Left kidney (tissue), 1 donor: ENCODE measurements at regions not wholly inside any gene's neighbourhood (a gene's known extent, or its start where the extent isn't known, plus 50 kb on each side); places are given as distances from the start of the nearest gene placed in this dataset.
"Not testable (repeated sequence)": the region's sequence is repeated elsewhere in the genome, so short reads cannot be mapped to it uniquely, and the experiment has no call there.

ENCODE experiments used
- DNase-seq: peaks from one replicate; pipeline ENCODE4 v3.0.0-alpha.2; 2013

DNA sequence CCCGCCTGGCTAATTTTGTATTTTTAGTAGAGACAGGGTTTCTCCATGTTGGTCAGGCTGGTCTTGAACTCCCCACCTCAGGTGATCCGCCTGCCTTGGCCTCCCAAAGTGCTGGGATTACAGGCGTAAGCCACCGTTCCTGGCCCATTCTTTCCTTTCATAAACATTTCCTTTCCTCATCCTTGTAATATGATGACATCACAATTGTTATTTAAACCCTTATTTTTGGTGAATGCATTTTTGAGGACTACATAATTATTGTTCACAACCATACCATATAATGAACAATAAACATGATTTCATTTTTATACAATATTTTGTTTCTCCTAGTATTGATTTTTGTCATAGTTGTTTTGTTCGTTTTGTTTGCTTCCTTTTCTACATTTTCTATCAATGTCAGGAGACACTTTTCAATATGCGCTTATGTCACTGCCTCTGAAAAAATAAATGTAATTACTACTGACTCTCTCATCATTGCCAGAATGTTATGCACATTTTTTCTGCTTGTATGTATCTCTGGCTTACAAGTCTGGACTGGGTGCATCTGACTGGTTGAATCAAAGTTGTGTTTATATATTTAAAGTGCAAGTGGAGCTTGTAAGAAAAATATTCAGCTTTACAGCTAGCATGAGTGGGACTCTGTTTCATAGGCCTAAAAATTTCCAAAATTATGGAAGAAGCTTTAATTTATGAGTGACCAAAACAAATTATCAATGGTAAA, 2286.3 kb upstream of the RAG2 start:
- no peak for DNase-seq

DNA sequence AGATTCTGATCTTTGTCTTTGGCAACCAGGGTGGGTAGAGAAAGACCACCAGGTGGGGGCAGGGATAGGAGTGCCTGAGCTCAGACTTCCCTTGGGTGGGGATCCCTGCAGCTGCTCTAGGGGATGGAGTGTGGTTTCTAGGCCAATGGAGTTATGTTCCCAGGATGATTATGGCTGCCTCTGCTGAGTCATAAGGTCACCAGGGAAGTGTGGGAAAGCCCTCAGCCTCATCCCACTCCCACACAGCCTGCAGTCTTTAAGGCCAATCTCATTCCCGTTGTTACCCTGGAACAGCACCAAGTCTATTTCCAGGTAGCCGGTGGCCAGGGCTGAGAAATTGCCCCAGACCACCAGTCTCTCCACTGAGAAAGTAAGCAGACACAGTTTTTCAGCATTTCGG, 2269.3 kb upstream of the RAG2 start:
- no peak for DNase-seq

DNA sequence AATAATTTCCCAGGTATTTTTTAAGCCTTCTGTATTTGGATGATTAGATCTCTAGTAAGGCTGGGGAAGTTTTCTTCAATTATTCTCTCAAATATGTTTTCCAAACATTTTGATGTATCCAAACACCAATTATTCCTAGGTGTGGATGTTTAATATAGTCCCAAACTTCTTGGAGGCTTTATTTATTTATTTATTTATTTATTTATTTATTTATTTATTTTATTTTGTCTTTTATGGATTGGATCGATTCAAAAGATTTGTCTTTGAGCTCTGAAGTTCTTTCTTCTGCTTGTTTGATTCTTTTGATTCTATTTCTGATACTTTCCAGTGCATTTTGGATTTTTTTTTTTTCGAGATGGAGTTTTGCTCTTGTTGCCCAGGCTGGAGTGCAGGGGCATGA, 2267.9 kb upstream of the RAG2 start:
- no peak for DNase-seq

DNA sequence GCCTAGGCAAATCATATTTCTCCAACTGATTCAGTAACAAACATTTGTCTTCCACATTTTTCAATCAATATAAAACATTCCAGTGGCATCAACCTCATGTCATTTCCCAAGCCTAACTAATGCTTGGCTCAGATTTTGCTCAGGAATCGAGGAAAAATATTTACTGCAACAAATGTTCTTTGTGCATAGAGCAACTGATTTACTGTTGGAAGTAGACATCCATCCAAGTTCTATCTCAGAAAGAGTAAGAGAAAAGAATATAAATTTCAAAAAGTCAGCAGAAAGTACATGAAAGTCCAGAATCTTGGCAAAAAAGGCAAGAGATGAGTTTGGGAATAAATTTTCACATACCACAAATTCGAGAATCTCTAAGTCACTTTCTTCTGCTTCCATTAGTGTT, 2245.0 kb upstream of the RAG2 start:
- no peak for DNase-seq

DNA sequence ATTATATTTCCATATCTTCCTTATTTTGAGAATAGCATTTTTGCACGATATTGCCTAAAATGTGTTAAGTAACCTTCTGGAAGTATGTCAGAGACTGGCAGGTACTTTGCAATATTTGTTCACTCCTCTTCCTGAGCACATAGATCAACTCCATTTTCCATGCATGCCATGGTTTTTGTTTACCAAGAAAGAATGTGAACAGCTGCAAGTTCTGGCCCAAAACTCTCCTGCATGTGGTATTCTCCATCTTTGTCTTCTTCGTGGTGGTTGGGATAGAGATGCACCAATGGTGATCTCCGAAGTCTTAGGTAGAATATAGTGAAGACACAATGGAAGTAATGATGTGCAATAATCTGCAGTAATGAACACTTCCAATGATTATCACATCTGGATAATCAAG, 2241.0 kb upstream of the RAG2 start:
- DNase-seq: no peak

DNA sequence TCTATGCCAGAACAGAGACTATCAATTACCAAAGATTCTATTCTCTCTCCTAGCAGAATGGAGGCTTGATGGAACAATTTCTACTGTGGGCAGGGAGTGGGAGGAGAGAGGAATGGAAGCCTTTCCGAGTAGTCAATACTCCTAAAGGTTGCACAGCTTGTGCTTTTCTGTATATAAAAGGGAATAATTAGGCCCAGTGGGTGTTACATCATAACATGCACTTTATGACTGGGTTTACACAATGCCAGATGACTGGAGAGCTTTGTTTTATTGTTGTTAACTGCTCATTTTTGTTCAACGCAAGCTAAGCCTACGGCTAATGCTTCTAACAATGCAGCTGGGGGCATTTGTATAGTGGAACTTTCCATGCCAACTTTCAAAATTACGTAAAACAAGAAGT, 2237.9 kb upstream of the RAG2 start:
- DNase-seq: no peak

DNA sequence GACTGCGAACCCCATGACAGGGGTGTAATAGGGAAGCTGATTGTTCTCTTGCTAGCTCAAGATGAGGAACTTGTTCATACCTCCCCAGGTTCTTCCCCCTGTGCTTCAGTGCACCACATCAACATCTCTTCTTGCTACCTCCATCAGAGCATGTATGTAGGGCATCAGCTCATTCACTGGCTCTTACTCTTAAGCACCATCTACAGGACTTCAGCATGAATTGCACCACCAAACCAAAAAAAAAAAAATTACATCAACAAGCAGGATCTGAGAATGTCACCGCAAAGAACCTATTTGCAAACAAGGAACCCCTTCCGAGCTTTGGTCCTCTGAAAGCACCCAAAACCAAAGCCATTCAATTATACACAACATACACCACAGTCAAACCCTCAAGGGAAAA, 2226.5 kb upstream of the RAG2 start:
- no peak for DNase-seq

DNA sequence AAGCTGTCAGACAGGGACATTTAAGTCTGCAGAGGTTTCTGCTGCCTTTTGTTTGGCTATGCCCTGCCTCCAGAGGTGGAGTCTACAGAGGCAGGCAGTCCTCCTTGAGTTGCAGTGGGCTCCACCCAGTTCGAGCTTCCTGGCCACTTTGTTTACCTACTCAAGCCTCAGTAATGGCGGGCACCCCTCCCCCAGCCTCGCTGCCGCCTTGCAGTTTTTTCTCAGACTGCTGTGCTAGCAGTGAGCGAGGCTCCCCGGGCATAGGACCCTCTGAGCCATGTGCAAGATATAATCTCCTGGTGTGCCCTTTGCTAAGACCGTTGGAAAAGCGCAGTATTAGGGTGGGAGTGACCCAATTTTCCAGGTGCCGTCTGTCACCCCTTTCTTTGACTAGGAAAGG, 2223.8 kb upstream of the RAG2 start:
- DNase-seq: not testable (repeated sequence)

DNA sequence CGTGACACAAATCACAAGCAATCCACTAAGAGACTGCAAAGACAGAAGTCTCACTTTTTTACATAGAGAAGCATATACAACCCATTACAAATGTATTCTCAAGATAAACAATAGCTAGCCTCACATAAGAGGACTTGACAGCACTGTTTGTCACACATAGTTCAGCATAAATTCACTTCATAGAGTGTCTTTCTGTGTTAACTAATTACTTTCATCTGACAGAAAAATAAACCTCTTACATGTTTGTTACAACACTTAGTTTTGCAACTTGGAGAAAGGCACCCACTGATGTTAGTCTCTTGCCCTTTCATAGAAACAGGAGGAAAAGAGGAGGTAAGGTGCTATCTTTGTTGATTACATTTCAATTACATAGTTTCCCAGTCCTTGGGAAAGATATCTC, 2221.9 kb upstream of the RAG2 start:
- DNase-seq: no peak

DNA sequence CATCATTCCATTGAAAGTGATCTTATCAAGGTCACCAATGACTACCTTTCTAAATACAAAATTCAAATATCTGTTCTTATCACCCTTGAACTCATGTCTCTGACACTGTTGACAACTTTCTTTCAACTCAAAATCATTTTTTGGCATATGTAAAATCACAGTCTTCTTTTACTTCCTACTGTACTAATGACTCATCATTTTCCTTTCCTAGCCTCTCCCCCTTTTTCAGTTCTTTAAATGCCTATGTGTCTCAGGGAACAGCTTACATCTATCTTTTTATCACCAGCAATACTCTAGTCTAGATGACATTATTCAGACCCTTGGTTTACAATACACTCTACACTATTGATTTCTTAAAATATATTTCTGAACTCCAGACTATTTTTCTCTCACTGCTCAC, 2220.7 kb upstream of the RAG2 start:
- DNase-seq: no peak

DNA sequence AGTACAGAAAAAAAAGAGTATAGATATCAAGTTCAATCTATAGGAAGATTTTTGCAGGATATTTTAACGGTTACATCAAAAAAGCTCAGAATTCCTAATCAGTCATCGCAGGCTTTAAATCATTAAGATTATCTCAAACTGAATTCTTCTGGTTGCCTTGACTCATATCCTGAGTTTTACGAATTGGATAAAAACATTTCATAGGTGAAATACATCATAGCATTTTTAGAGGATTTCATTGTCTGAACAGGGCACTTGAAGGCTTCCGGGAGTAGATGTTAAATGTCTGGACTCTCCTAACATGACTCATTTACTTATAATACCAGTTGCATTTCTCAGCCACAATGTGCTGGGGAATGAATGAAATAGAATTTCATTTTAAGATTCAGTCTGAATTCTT, 2216.6 kb upstream of the RAG2 start:
- DNase-seq: no peak

DNA sequence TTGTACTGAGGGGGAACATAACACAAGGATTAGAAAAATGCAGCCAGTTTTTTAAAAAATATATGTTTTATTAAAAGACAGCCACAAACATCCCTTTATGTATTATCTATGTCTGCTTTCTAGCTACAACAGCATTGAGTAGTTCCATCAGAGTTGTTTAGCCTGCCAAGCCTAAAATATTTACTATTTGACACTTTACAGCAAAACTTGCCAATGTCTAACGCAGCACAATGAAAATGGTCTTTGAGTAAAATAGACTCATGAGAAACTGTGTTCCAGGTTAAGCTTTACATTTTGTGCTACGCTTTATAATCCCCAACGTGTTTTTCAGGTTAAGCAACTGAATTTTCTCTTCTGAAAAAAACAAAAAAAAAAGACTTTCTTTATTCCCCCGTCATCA, 2211.5 kb upstream of the RAG2 start:
- DNase-seq: no peak

DNA sequence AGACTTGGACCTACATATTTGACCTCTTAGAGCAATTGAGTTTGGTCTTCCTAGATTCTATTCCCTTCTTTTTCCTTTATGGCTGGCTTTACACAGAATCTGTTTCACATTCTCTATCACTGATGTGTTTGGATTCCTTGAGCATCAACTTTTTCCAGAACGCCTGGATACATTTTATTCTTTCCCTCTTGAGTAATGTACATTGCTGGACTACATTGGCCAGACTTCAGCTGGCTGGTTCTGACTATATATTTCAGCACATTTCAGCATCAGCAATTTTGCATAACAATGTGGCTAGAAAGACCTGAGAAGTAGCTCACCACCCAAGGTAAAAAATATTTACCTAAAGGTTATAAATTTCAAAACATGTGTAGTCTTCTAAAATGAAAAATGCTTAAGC, 2198.2 kb upstream of the RAG2 start:
- no peak for DNase-seq

DNA sequence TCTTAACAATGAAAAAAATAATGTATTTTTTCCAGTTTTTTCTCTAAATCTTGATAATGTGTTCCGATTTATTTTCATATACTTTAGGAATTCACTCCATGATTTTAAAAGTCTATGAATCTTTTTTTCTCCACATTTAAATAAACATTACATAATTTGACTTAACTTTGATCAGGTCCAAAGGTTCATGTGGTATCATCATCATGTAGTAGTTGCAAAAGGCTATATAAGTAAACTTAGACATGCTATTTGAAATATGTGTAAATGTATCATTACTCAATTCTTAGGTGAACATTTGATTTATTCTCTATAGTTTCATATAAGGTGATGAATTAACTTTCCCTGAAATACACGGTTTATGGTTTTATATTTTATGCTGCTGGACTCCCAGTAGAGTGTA, 2197.0 kb upstream of the RAG2 start:
- DNase-seq: no peak

DNA sequence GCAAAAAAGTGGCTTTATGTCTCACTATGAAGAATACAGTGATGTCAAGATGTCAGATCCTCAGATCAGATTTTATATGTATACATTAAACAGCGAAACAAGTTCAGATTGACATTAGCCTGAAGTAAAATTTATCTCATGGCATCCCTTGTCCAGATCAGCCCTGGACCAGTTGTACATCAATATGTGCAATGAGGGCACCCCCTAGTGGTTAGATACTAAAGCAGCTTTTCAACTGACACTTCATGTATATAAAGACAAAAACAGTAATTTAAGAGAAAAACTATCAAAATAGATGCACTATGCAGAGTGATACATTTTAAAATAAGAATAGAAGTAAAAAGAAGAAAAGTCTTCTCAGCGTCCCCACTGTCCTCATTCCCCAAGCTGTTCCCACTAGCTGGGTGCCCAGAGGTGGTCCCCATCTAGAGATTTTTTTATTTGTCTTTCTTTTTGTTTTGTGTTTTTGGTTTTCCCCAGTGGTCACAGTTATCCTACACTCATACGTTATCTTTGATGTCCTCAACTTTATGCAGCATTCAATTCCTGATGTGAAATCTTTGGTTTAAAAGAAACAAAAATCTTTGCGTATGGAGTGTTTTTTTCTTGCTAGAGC, 2193.4 kb upstream of the RAG2 start:
- peak; percentile 67 for DNase-seq

DNA sequence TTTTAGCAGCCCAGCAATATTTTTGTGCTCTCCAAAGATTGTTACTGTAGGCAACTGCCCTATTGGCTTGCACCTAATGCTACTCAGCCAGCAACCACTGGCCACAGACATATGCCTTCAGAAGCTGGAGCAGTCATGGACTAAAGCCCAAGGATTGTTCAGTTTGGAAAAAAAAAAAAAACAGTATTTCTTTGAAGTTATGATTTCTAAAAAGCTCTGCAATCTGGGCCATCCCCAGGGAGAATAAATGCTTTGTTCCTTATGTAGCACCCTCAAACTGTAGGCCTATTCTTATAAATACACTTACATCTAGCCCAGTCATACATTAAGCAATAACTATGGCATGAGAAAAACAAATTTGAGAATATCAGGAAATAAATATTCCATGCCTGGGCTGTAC, 2190.5 kb upstream of the RAG2 start:
- DNase-seq: no peak

DNA sequence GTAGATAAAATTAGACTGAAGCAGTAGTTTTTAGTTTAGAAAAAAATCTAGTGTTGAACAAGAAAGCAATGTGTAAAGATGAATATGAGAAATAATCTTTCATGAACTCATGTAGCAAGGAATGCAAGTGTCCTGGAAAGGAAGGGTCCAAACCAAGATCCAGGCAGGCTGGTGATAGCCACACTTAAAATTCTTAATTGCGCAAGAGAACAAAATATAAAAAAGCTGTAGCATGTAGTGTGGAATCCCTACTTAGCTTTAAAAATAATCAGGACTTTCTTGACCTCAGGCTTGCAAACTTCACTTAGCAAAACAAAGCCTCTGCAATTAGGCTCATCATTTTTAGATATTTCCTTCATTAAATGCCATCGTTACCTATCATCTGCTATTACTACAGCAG, 2186.1 kb upstream of the RAG2 start:
- no peak for DNase-seq

DNA sequence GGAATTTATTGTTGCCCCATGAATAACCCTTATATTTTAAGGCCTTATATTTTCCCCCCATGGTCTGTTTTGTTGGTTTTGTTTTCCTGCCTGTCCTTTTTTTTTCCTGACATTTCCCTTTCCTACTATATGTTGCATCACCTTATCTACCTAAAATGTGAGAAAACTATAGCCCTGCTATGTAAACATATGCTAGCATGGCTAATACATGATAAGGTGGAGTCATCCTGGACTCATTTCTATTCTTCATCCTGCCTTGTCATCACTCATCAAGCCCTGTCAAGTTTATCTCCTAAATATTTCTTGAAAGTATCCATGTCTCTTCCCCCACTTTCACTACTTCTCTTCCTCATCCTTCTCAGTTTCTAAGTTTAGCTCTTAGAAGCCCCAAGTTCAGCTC, 2168.8 kb upstream of the RAG2 start:
- DNase-seq: no peak

DNA sequence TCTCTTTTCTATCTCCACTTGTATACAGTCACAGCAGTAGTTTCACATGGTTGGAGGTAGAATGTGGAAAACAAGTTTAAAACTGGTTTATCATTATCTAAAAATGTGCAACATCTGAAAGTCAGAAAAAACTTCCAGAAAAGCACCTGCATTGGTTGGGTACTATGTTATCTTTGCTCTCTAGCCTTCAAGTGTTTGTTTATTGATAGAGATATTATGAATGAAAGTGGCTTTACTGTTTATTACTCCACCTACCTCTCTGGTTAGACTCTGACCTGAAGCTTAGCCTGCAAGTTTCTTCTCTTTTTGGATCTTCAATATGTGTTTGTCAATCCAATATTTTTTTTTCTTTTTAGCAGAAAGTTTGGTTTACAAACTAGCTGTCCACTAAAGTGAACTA, 2161.4 kb upstream of the RAG2 start:
- DNase-seq: no peak

DNA sequence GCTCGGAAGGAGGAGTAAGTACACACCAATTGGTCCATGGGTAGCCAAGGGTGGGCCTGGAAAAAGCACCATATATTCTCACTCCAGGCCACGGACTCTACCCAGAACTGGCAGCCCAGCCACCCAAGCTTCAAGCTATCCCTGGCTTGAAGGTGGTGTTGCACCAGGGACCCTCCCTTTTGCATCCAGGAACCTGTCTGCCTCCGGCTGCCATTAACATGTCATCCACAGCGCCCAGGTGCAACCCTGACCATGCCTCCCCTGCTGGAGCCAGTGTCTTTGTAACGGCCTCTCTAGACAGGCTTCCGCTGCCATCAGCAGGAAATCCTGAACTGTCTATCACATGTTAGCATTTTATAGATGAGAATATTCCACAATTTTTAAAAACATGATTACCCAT, 2158.5 kb upstream of the RAG2 start:
- no peak for DNase-seq

DNA sequence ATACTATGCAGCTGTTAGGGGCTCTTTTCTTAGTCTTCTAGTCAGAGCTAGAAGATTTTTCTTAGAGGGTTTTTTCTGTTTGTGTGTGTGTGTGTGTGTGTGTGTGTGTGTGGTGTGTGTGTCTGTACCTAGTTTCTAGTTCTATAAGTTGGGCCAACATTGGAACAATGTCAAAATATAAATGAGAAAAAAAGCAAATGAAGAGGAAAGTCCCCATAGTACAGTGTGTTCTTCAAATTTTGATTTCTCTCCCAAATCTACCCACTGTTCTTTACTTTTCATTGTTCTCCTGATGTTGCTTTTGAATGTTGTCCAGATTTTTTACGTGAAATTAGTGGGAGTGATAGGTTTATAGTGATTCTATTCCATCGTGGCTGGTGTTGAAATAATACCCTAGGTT, 2153.4 kb upstream of the RAG2 start:
- DNase-seq: no peak

DNA sequence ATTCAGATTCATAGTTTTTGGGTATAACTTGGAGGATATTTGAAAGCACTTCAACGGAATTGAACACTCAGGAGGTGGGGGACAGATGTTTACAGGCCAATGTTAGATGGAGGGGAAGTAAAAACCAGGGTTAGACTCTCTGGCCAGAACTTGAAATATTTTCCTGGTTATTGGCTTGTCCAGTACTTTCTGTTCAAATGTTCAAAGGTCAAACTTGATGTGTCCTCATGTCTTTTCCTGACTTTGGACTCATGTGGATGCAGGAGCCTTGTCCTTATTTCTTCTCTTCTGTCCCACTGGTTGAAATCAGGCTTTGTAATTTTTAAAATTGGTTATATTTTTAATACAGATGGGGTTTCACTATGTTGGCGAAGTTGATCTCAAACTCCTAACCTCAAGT, 2148.5 kb upstream of the RAG2 start:
- DNase-seq: not testable (repeated sequence)

DNA sequence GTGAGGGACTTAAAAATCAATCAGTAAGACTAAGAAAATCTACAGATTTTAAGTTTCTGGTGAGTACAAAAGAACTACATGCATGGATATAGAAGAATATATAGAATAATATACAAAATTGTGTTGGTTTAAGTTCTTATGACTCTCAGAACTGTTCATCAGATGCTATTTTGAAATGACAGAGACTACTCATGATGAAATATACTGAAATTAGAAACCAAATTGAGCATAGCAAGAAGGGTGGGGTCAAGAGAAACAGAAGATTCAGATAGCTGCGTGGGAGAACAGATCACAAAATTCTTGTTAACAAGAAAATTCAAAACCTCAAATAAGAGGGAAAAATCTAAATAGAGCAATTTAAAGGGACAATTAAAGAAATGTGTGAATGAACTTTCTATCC, 2125.3 kb upstream of the RAG2 start:
- no peak for DNase-seq

DNA sequence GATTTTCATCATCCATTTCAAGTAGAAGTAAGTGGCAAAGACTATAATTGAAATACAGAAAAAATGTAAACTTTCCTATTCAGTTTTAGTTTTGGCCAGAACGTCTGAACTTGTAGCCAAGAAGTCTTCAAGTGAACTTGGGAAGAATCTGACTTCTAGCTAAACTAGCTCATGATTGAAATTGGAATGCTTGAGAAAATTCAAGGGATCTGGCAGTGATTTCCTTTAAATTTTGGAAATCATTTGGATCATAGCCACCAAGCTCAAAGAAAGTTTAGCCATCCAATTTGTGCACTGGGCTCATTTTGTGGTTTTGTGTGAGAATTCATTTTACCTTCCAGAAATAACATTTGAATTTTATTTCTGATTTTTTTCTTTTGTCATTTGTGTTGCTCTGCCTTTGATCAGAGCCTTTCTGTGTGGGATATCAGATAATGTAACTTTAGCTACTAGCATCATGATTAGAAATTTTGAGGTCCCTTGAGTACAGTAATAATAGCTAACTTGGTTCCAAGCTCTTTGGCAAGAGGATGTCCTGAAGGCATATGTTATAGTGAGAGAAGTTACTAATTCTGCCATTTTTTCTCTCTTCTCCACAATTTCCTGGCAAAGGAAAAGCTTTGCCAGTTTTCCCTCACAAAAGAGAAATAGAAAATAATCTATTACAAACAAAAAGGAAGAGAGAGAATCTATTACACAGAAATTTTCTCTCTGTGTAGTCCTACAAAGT, 2123.7 kb upstream of the RAG2 start:
- DNase-seq: no peak
